ENCODE measurements at regions not wholly inside any gene's neighbourhood (a gene's known extent, or its start where the extent isn't known, plus 50 kb on each side); places are given as distances from the start of the nearest gene placed in this dataset.

- TF ChIP-seq CTCF (IDR thresholded peaks at IDR 0.05) = peak in 1 of 6 experiments; percentile 8
- no peak for TF ChIP-seq POLR2A (IDR thresholded peaks at IDR 0.05)
- no peak for TF ChIP-seq EP300 (IDR thresholded peaks at IDR 0.05)
These were observed 172.2 kb downstream of the PPARGC1A start for GRCh38 chr4:23717528-23718248.
